HG02970 (cell line): ENCODE measurements at regions not wholly inside any gene's neighbourhood (a gene's known extent, or its start where the extent isn't known, plus 50 kb on each side); places are given as distances from the start of the nearest gene placed in this dataset.
"Not testable (repeated sequence)": the region's sequence is repeated elsewhere in the genome, so short reads cannot be mapped to it uniquely, and the experiment has no call there.

ENCODE experiments used
- ATAC-seq: cut with Tn5 transposase; IDR thresholded peaks from one replicate; pipeline ENCODE4 v1.9.1; 2021; ENCODE audit warnings: mild to moderate bottlenecking, moderate library complexity, moderate number of reproducible peaks; ENCODE audit not compliant: unreplicated experiment, low FRiP score

GRCh38 chr2:226121046-226121738 is 678.4 kb downstream of the IRS1 start:
- ATAC-seq, result no peak

- ATAC-seq, result no peak
Observed at GRCh38 chr2:226118471-226119429, 680.9 kb downstream of the IRS1 start.

DNA sequence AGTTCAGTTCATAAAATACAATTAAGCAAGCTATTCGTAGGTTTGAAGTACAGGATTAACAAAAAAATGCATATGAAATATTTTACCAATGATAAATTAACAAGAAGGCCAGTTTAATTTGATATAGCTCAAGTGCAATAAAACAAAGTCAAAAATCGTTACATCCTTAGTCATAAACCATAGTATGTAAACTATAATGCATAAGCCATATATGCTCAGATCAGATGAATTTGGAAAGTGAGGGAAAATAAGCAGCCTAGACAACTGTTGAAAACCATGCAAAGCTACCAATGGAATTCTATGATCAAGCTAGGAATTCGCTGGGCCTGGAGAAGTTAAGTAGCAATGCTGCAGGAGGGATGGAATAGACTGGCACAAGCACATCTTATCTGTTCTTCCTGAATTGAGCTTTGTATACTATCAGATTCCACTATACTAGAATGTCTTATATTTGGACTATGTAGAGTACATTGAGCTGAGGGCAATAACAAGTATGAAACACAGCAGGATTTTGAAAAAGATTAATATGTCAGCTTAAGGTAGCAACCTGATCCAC is 682.0 kb downstream of the IRS1 start:
- ATAC-seq, result no peak

- no peak for ATAC-seq
Observed at GRCh38 chr2:226116346-226116745, 683.3 kb downstream of the IRS1 start.

GRCh38 chr2:226115832-226116200 is 683.8 kb downstream of the IRS1 start:
- no peak for ATAC-seq

- ATAC-seq, result no peak
Observed at GRCh38 chr2:226115102-226115831, 684.4 kb downstream of the IRS1 start.

- ATAC-seq, result no peak
Observed at GRCh38 chr2:226114436-226114835, 685.2 kb downstream of the IRS1 start.

- ATAC-seq, result no peak
Observed at GRCh38 chr2:226098861-226099745, 699.6 kb downstream of the NYAP2 start.

DNA sequence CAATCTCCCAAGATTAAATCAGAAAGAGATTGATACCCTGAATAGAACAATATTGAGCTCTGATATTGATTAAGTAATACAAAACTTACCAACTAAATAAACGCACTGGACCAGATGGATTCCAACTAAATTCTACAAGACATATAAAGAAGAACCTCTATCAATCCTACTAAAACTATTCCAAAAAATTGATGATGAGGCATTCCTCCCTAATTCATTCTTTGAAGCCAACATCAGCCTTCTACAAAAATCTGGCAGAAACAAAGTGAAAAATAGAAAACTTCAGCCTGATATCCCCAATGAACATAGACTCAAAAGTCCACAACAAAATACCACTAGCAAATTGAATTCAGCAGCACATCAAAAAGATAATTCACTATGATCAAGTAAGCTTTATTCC is 695.5 kb downstream of the NYAP2 start:
- no peak for ATAC-seq

DNA sequence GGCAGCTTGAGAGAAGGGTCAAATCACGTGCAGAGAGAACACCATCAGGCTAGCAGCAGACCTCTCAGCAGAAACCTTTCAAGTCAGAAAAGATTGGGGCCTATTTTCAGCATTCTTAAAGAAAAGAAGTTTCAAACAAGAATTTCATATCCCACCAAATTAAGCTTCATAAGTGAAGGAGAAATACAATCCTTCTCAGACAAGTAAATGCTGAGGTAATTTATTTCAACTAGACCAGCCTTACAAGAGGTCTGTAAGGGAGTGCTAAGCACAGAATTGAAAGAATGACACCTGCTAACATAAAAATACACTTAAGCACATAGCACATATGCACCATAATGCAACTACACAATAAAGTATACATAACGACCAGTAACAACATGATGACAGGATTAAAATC is 693.9 kb downstream of the NYAP2 start:
- ATAC-seq, result no peak

DNA sequence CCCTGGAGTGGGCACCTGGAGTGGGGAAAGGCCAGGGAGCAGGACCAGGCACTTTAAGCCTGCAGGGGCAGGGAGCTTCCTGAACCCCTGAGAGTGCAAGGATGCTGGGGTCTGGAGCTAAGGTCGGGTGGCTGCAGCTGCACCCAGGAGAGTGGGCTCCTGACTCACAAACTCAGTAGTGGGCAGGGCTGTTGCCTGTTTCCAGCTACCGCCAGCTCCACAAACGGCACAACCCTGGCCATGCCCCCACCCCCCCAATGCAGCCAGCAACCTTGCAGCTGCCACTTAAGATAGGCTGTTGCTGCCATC is 688.8 kb downstream of the NYAP2 start:
- no peak for ATAC-seq

DNA sequence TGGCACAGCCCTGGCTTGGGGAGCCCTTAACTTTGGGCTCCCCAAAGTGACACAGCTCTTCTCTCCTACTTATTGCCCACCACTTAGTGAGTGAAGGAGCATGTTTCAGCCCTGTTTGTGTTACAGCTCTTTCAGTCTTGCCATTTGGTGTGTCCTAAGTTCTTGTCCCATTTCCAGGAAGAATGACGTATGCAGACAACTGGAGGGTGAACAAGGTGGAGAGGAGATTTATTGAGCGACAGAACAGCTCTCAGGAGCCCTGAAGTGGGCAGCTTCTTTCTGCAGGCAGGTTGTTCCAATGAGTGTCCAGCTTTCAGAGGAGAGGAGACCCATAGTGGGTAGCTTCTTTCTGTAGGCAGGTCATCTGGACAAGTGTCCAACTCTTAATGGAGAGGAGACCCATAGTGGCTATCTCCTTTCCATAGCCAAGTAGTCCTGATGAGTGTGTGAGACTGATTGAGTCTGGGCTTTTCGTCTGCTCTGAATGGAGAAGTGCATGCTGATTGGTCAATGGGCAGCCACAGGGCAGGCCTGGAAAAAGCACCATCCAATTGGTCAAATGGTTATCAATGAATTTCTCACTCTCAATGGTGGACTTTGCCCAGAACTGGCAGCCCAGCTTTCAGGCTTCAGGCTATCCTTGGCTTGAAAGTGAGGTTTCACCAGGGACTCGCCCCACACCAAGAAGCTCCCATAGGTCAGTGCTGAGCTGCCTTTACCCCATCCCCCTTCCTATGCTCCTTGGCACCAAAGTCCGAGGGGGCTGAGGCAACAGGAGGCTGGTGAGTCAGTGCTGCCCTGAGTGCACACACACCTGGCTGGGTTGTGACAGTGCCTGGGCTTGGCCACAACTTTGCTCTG is 688.2 kb downstream of the NYAP2 start:
- no peak for ATAC-seq

DNA sequence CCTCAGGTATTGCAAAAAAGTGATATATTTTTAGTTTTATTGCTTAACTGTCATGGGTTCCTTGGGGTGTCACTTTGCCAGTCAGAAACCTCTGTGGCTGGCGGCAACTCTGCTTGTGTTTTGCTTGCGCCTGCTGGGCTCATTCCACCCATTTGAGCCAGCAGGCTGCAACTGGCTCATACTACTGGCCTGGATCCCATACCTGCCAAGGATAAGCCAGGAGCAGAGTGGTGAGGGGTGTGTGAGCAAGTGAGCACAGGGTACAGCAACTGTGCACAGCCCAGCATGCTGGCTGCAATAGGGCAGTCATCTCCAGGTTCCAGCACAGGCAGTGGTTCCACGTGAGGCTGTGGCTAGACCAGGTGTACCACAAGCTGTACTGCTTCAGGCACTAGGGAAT is 687.5 kb downstream of the NYAP2 start:
- no peak for ATAC-seq

GRCh38 chr2:226086190-226086589 is 686.7 kb downstream of the NYAP2 start:
- no peak for ATAC-seq

DNA sequence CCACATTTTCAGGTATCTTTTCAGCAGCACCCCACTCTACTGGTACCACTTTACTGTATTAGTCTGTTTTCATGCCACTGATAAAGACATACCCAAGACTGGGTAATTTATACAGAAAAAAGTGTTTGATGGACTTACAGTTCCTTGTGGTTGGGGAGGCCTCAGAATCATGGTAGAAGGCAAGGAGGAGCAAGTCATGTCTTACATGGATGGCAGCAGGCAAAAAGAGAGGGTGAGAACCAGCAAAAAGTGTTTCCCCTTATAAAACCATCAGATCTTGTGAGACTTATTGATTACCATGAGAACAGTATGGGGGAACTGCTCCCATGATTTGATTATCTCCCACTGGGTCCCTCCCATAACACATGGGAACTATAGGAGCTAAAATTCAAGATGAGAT is 685.9 kb downstream of the NYAP2 start:
- ATAC-seq, result not testable (repeated sequence)

GRCh38 chr2:226080334-226080733 is 680.8 kb downstream of the NYAP2 start:
- ATAC-seq, result no peak

GRCh38 chr2:226079671-226080181 is 680.2 kb downstream of the NYAP2 start:
- no peak for ATAC-seq

GRCh38 chr2:226079196-226079595 is 679.7 kb downstream of the NYAP2 start:
- ATAC-seq, result no peak

GRCh38 chr2:226078666-226079065 is 679.2 kb downstream of the NYAP2 start:
- ATAC-seq, result no peak
